Mesodermal cell (in vitro differentiated cells): ENCODE measurements at regions not wholly inside any gene's neighbourhood (a gene's known extent, or its start where the extent isn't known, plus 50 kb on each side); places are given as distances from the start of the nearest gene placed in this dataset.

Experiments
- H3K27ac ChIP-seq: 2 replicates; pipeline ENCODE4 v1.7.0; 2013; ENCODE audit warnings: mild to moderate bottlenecking, low read depth, low read length, moderate library complexity; ENCODE audit not compliant: severe bottlenecking
- H3K36me3 ChIP-seq: 2 replicates; pipeline ENCODE4 v1.7.1; 2013; ENCODE audit warnings: mild to moderate bottlenecking, low read length, moderate library complexity; ENCODE audit not compliant: control insufficient read depth, insufficient read depth
- H3K4me1 ChIP-seq: one replicate; pipeline ENCODE4 v1.7.1; 2013; ENCODE audit warnings: mild to moderate bottlenecking, low read length; ENCODE audit not compliant: insufficient read depth, control insufficient read depth, poor library complexity, severe bottlenecking
- H3K4me3 ChIP-seq: 2 replicates; pipeline ENCODE4 v1.7.0; 2013; ENCODE audit warnings: low read length, control low read depth, mild to moderate bottlenecking; ENCODE audit not compliant: insufficient read depth, poor library complexity, severe bottlenecking; ENCODE audit errors: extremely low read depth
- H3K9me3 ChIP-seq: 2 replicates; pipeline ENCODE4 v1.7.1; 2013; ENCODE audit warnings: mild to moderate bottlenecking, low read length, moderate library complexity; ENCODE audit not compliant: control insufficient read depth
- WGBS, 2 experiments: methylation state at CpG; one replicate each; pipeline ENCODE4 v1.1.5; 2013; ENCODE audit warnings: missing lambda C conversion rate in 2 of 2; ENCODE audit not compliant: insufficient coverage in 2 of 2; 5-methylcytosine and 5-hydroxymethylcytosine counted together

GRCh38 chr6:14876778-14877613 is 368.9 kb upstream of the JARID2 start:
- H3K4me3 ChIP-seq: no peak overlapping the region
- H3K9me3 ChIP-seq: no peaks in the 10 kb centered on the region
- H3K4me1 ChIP-seq: peaks cover 32% of the 10 kb centered on the region
- H3K36me3 ChIP-seq: no peaks in the 10 kb centered on the region
- H3K27ac ChIP-seq: peak overlapping the region; percentile 83
- WGBS, 2 experiments: 73 to 75% methylated on average over 4 to 9 of the region's 11 CpGs

- WGBS, 2 experiments: no CpG with 5 or more reads among the region's 3 CpGs
- Histone ChIP-seq H3K4me1 (peaks cover 32% of the 10 kb centered on the region), H3K27ac (peak overlapping the region; percentile 83), H3K36me3 (no peaks in the 10 kb centered on the region), H3K4me3 (no peak overlapping the region), H3K9me3 (no peaks in the 10 kb centered on the region)
These were observed 368.1 kb upstream of the JARID2 start for GRCh38 chr6:14877758-14878157.

- 94 to 96% methylated on average over 9 of the region's 9 CpGs for WGBS, 2 experiments
- H3K4me3 ChIP-seq: no peak overlapping the region
- peaks cover 34% of the 10 kb centered on the region for H3K4me1 ChIP-seq
- H3K9me3 ChIP-seq: no peaks in the 10 kb centered on the region
- no peaks in the 10 kb centered on the region for H3K36me3 ChIP-seq
- peak overlapping the region; percentile 46 for H3K27ac ChIP-seq
These were observed 365.8 kb upstream of the JARID2 start for GRCh38 chr6:14880052-14880451.

GRCh38 chr6:14880677-14881076 is 365.2 kb upstream of the JARID2 start:
- Histone ChIP-seq H3K4me3 (no peak overlapping the region), H3K4me1 (peaks cover 34% of the 10 kb centered on the region), H3K36me3 (no peaks in the 10 kb centered on the region), H3K27ac (peak overlapping the region; percentile 46), H3K9me3 (no peaks in the 10 kb centered on the region)
- WGBS, 2 experiments: 49 to 56% methylated on average over 3 of the region's 3 CpGs

- H3K36me3 ChIP-seq: no peaks in the 10 kb centered on the region
- WGBS, 2 experiments: 75% methylated on average over 3 of the region's 4 CpGs; no CpG with 5 or more reads in 1 of the 2 experiments
- no peak overlapping the region for H3K4me3 ChIP-seq
- no peak overlapping the region for H3K27ac ChIP-seq
- no peaks in the 10 kb centered on the region for H3K9me3 ChIP-seq
- peaks cover 34% of the 10 kb centered on the region for H3K4me1 ChIP-seq
These were observed 364.5 kb upstream of the JARID2 start for GRCh38 chr6:14881398-14881797.

GRCh38 chr6:14882394-14883026 is 363.4 kb upstream of the JARID2 start:
- no peaks in the 10 kb centered on the region for H3K36me3 ChIP-seq
- no peak overlapping the region for H3K27ac ChIP-seq
- H3K4me1 ChIP-seq: peaks cover 25% of the 10 kb centered on the region
- 91 to 92% methylated on average over 6 to 7 of the region's 9 CpGs for WGBS, 2 experiments
- no peaks in the 10 kb centered on the region for H3K9me3 ChIP-seq
- H3K4me3 ChIP-seq: no peak overlapping the region

- peaks cover 21% of the 10 kb centered on the region for H3K4me1 ChIP-seq
- 76% methylated on average over 2 of the region's 4 CpGs; no CpG with 5 or more reads in 1 of the 2 experiments for WGBS, 2 experiments
- no peaks in the 10 kb centered on the region for H3K36me3 ChIP-seq
- no peak overlapping the region for H3K4me3 ChIP-seq
- no peaks in the 10 kb centered on the region for H3K9me3 ChIP-seq
- H3K27ac ChIP-seq: no peak overlapping the region
These were observed 361.9 kb upstream of the JARID2 start for GRCh38 chr6:14883921-14884320.

- Histone ChIP-seq H3K4me1 (peaks cover 14% of the 10 kb centered on the region), H3K9me3 (no peaks in the 10 kb centered on the region), H3K27ac (no peak overlapping the region), H3K4me3 (no peak overlapping the region), H3K36me3 (no peaks in the 10 kb centered on the region)
- 94 to 100% methylated on average over 2 to 4 of the region's 5 CpGs for WGBS, 2 experiments
These were observed 360.4 kb upstream of the JARID2 start for GRCh38 chr6:14885498-14885897.

GRCh38 chr6:14887181-14887580 is 358.7 kb upstream of the JARID2 start:
- WGBS, 2 experiments: 81 to 94% methylated on average over 2 to 3 of the region's 3 CpGs

GRCh38 chr6:14887986-14888574 is 357.8 kb upstream of the JARID2 start:
- WGBS, 2 experiments: 78 to 89% methylated on average over 4 to 5 of the region's 5 CpGs
- Histone ChIP-seq H3K36me3 (no peaks in the 10 kb centered on the region), H3K4me3 (no peak overlapping the region), H3K27ac (no peak overlapping the region), H3K9me3 (no peaks in the 10 kb centered on the region), H3K4me1 (peaks cover 1% of the 10 kb centered on the region)

More at GRCh38 chr6:14887181-14887580, 358.7 kb upstream of the JARID2 start:
- Histone ChIP-seq H3K4me1 (peaks cover 3% of the 10 kb centered on the region), H3K9me3 (no peaks in the 10 kb centered on the region), H3K27ac (no peak overlapping the region), H3K36me3 (no peaks in the 10 kb centered on the region), H3K4me3 (no peak overlapping the region)
